Stimulated activated CD4-positive, alpha-beta T cell treated with anti-CD3 and anti-CD28 coated beads, Interleukin-1b, Interleukin-23, amount 100 ng/mL, for 48 hours (primary cell): ENCODE measurements at regions not wholly inside any gene's neighbourhood (a gene's known extent, or its start where the extent isn't known, plus 50 kb on each side); places are given as distances from the start of the nearest gene placed in this dataset.

Source experiments
- DNase-seq: peaks from one replicate; pipeline ENCODE4 v3.0.0-alpha.2; 2020

- no peak for DNase-seq
These were observed 452.9 kb upstream of the AKR1E2 start for GRCh38 chr10:4373098-4373497.

GRCh38 chr10:4372601-4373000, 453.4 kb upstream of the AKR1E2 start:
- no peak for DNase-seq

GRCh38 chr10:4371691-4372295, 454.2 kb upstream of the AKR1E2 start:
- DNase-seq, result no peak

- no peak for DNase-seq
These were observed 455.6 kb upstream of the AKR1E2 start for GRCh38 chr10:4370376-4370775.

- no peak for DNase-seq
These were observed 464.4 kb upstream of the AKR1E2 start for GRCh38 chr10:4361581-4361980.

DNA sequence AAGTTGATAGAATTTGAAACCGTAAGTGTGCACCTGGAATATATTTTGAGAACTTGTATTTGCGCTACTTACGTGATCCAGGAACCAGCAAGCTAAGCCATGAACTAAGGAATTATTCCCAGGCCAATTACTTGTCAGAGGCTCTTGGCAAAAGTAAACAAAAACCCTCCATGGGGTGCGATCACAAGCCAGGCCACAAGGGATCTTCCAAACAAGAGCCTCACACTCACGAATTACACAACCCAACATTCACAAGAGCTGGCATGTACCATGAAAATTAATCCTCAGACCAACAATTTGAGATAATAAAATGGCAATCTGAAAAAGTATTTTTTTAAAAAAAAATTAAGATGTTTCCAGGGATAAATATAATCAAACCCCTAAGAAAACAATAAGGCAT, 467.0 kb upstream of the AKR1E2 start:
- DNase-seq, result no peak

DNA sequence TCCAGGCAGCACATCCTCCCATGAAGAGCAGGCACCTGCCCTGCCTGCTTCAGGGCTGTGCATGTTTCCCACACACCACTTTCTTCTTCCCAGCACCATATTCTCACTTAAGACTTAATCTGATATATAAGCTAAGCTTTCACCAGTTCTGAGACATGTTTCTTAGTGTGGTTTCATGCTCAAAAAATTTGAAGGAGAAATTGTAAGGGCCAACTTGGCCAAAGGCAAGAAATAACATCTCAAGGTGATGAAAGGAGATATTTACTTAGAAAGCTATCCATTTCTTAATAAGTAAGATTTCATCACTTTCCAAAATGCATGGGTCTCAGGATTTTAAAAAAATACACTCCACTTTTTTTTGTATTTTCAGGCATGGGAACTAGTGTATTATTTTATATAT, 468.1 kb upstream of the AKR1E2 start:
- DNase-seq, result no peak

GRCh38 chr10:4355350-4355749, 470.7 kb upstream of the AKR1E2 start:
- DNase-seq, result no peak

DNA sequence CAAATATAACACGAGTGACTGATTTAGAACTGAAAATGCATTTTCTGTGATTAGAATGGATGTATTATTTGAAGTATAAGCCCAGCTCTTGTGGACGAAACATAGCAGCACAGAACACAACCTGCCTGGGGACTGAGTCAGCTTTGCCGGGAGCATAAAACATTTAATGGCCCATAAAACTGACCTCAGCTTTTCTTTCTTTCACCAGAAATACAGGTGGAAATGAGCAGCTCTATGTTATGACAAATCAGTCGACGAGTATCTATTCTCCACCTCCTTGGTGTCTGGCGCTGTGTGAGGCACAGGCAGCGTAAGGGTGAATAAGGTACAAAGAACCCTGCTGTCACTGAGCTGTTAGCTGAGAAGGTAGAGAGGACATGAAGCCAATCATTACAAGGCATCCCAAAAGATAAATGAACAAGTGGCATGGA, 471.6 kb upstream of the AKR1E2 start:
- DNase-seq, result no peak

DNA sequence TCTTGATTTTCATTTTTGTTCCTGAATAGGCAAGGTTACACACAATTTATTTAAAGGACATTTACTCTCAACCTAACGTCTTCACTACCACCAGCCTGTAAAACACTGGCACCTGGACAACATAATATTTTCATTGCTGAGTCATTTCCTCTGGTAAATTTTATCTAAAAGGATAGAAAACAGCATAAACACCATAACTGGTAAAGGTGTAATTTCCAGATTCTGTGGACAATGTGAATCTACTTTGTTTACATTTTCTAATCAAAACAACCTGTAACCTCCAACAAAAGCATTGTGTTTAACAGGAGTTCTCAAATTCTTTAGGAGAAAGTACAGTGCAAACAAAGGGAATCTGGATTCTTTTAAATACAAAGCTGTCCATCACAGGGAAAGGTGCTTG, 472.0 kb upstream of the AKR1E2 start:
- no peak for DNase-seq

- DNase-seq, result no peak
These were observed 472.9 kb upstream of the AKR1E2 start for GRCh38 chr10:4353059-4353655.

GRCh38 chr10:4352414-4352961, 473.5 kb upstream of the AKR1E2 start:
- no peak for DNase-seq

GRCh38 chr10:4351723-4352413, 474.1 kb upstream of the AKR1E2 start:
- no peak for DNase-seq

- no peak for DNase-seq
These were observed 478.6 kb upstream of the AKR1E2 start for GRCh38 chr10:4347397-4347796.

- DNase-seq, result no peak
These were observed 479.9 kb upstream of the AKR1E2 start for GRCh38 chr10:4345877-4346646.

- DNase-seq, result peak; percentile 70
These were observed 481.5 kb upstream of the AKR1E2 start for GRCh38 chr10:4344492-4344994.

DNA sequence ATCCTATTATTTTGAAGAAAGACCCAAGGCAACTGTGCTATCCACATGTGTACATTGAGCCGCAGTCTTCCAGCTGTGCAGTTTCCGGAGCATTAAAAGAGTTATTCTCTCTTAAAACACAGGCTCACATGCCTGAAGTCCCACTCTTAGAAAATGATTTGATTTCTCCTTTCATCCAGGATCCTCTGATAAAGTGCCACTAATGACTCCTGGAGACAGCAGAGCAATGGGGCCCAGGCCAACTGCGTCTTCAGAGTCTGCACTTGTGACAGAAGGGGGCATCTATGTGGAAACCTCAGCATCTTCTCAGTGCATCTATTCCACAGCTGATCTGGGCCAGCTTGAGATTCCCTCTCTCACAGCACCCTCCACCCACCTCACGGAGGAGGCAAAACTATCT, 482.1 kb upstream of the AKR1E2 start:
- no peak for DNase-seq

DNA sequence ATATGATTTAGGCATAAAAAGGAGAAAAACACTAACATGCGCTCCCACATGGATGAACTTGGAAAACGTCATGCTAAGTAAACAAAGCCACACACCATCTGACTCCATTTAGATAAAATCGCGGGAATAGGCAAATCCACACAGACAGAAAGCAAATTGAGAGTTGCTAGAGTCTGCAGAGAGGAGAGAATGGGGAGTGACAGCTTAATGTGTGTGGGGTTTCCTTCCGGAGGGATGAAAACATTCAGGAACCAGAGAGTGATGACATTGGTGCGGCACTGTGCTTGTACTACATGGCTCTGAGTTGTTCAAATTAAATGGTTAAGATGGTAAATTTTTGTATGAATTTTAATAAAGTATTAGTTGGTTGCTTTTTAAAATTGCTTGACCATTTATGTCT, 482.9 kb upstream of the AKR1E2 start:
- no peak for DNase-seq

DNA sequence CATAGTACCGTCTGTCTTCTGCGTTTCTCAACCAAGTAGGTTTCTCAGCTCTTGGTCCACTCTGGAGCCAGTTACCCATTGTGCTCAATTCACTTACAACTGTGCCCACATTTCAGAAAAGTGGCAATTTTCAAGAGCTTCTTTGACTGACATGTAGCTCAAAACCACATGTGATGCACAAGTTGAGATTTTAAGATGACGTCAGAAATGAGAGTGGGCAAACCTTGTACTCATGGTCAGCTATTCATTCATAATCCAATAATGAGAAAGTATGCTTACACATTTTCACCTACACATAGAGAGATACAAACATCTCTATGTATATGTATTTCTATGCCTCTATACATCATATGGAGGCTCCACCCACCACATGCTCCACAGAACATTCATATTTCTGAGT, 487.2 kb upstream of the AKR1E2 start:
- DNase-seq, result no peak

GRCh38 chr10:4337563-4337962, 488.4 kb upstream of the AKR1E2 start:
- DNase-seq, result no peak

DNA sequence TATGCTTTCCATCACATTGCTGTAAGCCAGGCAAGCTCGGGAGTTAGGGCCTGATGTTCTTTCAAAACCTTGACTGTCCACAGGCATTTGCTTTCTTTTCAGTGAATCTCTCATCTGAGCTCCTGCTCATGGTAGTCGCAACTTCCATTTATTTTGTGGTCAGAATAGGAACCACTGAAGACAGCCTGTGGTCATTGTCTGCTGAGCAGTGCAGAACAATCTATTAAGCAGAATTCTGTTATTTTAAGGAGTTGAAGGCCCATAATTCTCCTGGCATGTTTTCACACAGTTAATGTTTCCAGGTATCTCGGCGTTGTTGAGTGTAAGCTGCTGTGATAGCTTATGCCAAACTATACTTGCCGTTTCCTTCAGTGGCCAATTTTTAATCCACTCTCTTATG, 491.1 kb upstream of the AKR1E2 start:
- DNase-seq, result no peak

GRCh38 chr10:4334015-4334414, 492.0 kb upstream of the AKR1E2 start:
- DNase-seq, result no peak

GRCh38 chr10:4333459-4333894, 492.5 kb upstream of the AKR1E2 start:
- DNase-seq, result no peak
